H1 (cell line): ENCODE measurements at regions not wholly inside any gene's neighbourhood (a gene's known extent, or its start where the extent isn't known, plus 50 kb on each side); places are given as distances from the start of the nearest gene placed in this dataset.

Source experiments
- CTCF ChIA-PET: fragments of 300-600 bp; sonication (Branson Sonifier 250); formaldehyde crosslinking; loops from one replicate; lab custom pipeline; 2021; ENCODE audit not compliant: partially characterized antibody; lab: Charles Lee
- POLR2A ChIA-PET: fragments of 300-600 bp; sonication (Branson Sonifier 250); formaldehyde crosslinking; loops from one replicate; lab custom pipeline; 2021; ENCODE audit warnings: inconsistent platforms; ENCODE audit not compliant: partially characterized antibody; lab: Charles Lee
- DNase-seq, 2 experiments: peaks; one replicate each; pipeline versions ENCODE4 v3.0.0 to v3.0.0-alpha.2; 2010 to 2022; ENCODE audit warnings: low spot score in 2 of 2, low read depth in 1 of 2, mixed read lengths in 1 of 2
- FAIRE-seq: peaks from 2 replicates; lab custom pipeline; 2011; peaks lifted over from hg19 to GRCh38; lab: Jason Lieb, UNC
- H2AFZ ChIP-seq: 2 replicates; pipeline ENCODE4 v1.8.1; 2012; ENCODE audit warnings: low read length, inconsistent platforms
- H2AK5ac ChIP-seq: 2 replicates; pipeline ENCODE4 v1.6.1; 2013; ENCODE audit warnings: low read depth, low read length
- H2BK120ac ChIP-seq: replicated peaks from 2 replicates; pipeline ENCODE3; 2013; ENCODE audit warnings: low read depth, low read length, inconsistent platforms
- H2BK12ac ChIP-seq: 2 replicates; pipeline ENCODE4 v1.6.1; 2013; ENCODE audit warnings: low read depth, low read length
- H2BK15ac ChIP-seq: 2 replicates; pipeline ENCODE4 v1.6.1; 2013; ENCODE audit warnings: low read length
- H2BK20ac ChIP-seq: 2 replicates; pipeline ENCODE4 v1.6.1; 2013; ENCODE audit warnings: low read length
- H2BK5ac ChIP-seq: 2 replicates; pipeline ENCODE4 v1.6.1; 2013; ENCODE audit warnings: low read depth, low read length
- H3K14ac ChIP-seq: 2 replicates; pipeline ENCODE4 v1.6.1; 2013; ENCODE audit warnings: inconsistent platforms; ENCODE audit not compliant: insufficient read length
- H3K18ac ChIP-seq: 2 replicates; pipeline ENCODE4 v1.6.1; 2013; ENCODE audit warnings: low read length; ENCODE audit errors: extremely low read depth
- H3K23ac ChIP-seq: 2 replicates; pipeline ENCODE4 v1.6.1; 2013; ENCODE audit warnings: inconsistent platforms; ENCODE audit not compliant: insufficient read length
- H3K23me2 ChIP-seq: 2 replicates; pipeline ENCODE4 v1.6.1; 2013; ENCODE audit warnings: low read depth, low read length
- H3K27ac ChIP-seq: 2 replicates; pipeline ENCODE4 v1.6.1; 2011; ENCODE audit warnings: low read depth, low read length, inconsistent platforms
- H3K27me3 ChIP-seq, 4 experiments: replicated peaks in 1 of 4; 1 replicate in 1 of 4; 2 replicates in 3 of 4; pipeline versions ENCODE4 v1.6.1 to v1.8.1; 2011 to 2013; ENCODE audit warnings: low read length in 3 of 4, mild to moderate bottlenecking in 3 of 4, inconsistent platforms in 2 of 4, mixed read lengths in 2 of 4, moderate library complexity in 1 of 4; ENCODE audit not compliant: control insufficient read depth in 3 of 4, insufficient read depth in 3 of 4; ENCODE audit errors: extremely low read depth in 1 of 4
- H3K36me3 ChIP-seq, 4 experiments: 2 replicates each; pipeline versions ENCODE4 v1.6.1 to v1.8.1; 2011 to 2013; ENCODE audit warnings: mild to moderate bottlenecking in 4 of 4, low read length in 3 of 4, moderate library complexity in 2 of 4, control low read depth in 1 of 4, inconsistent platforms in 1 of 4; ENCODE audit not compliant: insufficient read depth in 4 of 4, control insufficient read depth in 2 of 4
- H3K4ac ChIP-seq: replicated peaks from 2 replicates; pipeline ENCODE3; 2013; ENCODE audit warnings: low read length, low read depth, mixed read lengths, inconsistent platforms; ENCODE audit not compliant: insufficient read length
- H3K4me1 ChIP-seq, 4 experiments: replicated peaks in 1 of 4; 1 replicate in 1 of 4; 2 replicates in 3 of 4; pipeline versions ENCODE4 v1.6.1 to v1.8.1; 2011 to 2013; ENCODE audit warnings: low read length in 3 of 4, inconsistent platforms in 2 of 4, mixed read lengths in 1 of 4; ENCODE audit not compliant: insufficient read depth in 4 of 4, control insufficient read depth in 3 of 4
- H3K4me2 ChIP-seq, 2 experiments: 2 replicates each; pipeline versions ENCODE4 v1.6.1 to v1.8.1; 2011 to 2013; ENCODE audit warnings: low read depth in 2 of 2, low read length in 2 of 2, control low read depth in 1 of 2, inconsistent platforms in 1 of 2, mild to moderate bottlenecking in 1 of 2; ENCODE audit not compliant: insufficient read depth in 1 of 2
- H3K4me3 ChIP-seq, 4 experiments: fragments of 200-600, 300-600 bp in 1 of 4; sonication (generic), shearing (Covaris generic), sonication (Bioruptor Twin) in 1 of 4; 2 replicates each; pipeline versions ENCODE4 v1.5.1 to v1.8.1; 2011 to 2016; ENCODE audit warnings: low read length in 4 of 4, low read depth in 3 of 4, control low read depth in 2 of 4, inconsistent platforms in 2 of 4, mild to moderate bottlenecking in 2 of 4, mixed read lengths in 1 of 4, moderate library complexity in 1 of 4; ENCODE audit not compliant: insufficient read depth in 2 of 4; ENCODE audit errors: extremely low read depth in 1 of 4
- H3K56ac ChIP-seq: replicated peaks from 2 replicates; pipeline ENCODE3; 2013; ENCODE audit warnings: low read depth, mild to moderate bottlenecking, mixed read lengths, low read length, inconsistent platforms; ENCODE audit not compliant: insufficient read length
- H3K79me1 ChIP-seq: 2 replicates; pipeline ENCODE4 v1.6.1; 2013; ENCODE audit warnings: low read depth, low read length, control low read depth
- H3K79me2 ChIP-seq, 2 experiments: 2 replicates each; pipeline versions ENCODE4 v1.6.1 to v1.8.1; 2012 to 2013; ENCODE audit warnings: low read length in 2 of 2, mild to moderate bottlenecking in 2 of 2, inconsistent platforms in 1 of 2; ENCODE audit not compliant: insufficient read depth in 2 of 2, control insufficient read depth in 1 of 2
- H3K9ac ChIP-seq, 4 experiments: replicated peaks in 1 of 4; 1 replicate in 1 of 4; 2 replicates in 3 of 4; pipeline versions ENCODE4 v1.6.1 to v1.8.1; 2011 to 2013; ENCODE audit warnings: low read depth in 3 of 4, low read length in 3 of 4, control low read depth in 2 of 4, mild to moderate bottlenecking in 2 of 4, moderate library complexity in 2 of 4, inconsistent platforms in 1 of 4; ENCODE audit errors: extremely low read depth in 1 of 4
- H3K9me3 ChIP-seq, 2 experiments: 2 replicates each; pipeline versions ENCODE4 v1.6.1 to v1.8.1; 2012 to 2013; ENCODE audit warnings: mild to moderate bottlenecking in 2 of 2, moderate library complexity in 2 of 2, control low read depth in 1 of 2, inconsistent platforms in 1 of 2, low read depth in 1 of 2, low read length in 1 of 2, mixed read lengths in 1 of 2; ENCODE audit not compliant: insufficient read depth in 2 of 2
- H4K20me1 ChIP-seq, 2 experiments: replicated peaks in 1 of 2; 2 replicates each; pipeline versions ENCODE3 to v1.8.1; 2011 to 2013; ENCODE audit warnings: inconsistent platforms in 2 of 2, low read length in 2 of 2, mild to moderate bottlenecking in 1 of 2; ENCODE audit not compliant: insufficient read depth in 2 of 2, control insufficient read depth in 1 of 2
- H4K5ac ChIP-seq: 2 replicates; pipeline ENCODE4 v1.6.1; 2013; ENCODE audit warnings: low read length, low read depth, mixed read lengths, inconsistent platforms; ENCODE audit not compliant: insufficient read length
- H4K8ac ChIP-seq: 2 replicates; pipeline ENCODE4 v1.8.0; 2013; ENCODE audit warnings: mild to moderate bottlenecking, moderate library complexity, low read length, inconsistent platforms; ENCODE audit not compliant: insufficient read depth; ENCODE audit errors: extremely low read depth
- H4K91ac ChIP-seq: replicated peaks from 2 replicates; pipeline ENCODE3; 2013; ENCODE audit warnings: low read length, mixed read lengths, inconsistent platforms; ENCODE audit not compliant: insufficient read length
- BRCA1 ChIP-seq: IDR thresholded peaks from 2 replicates; pipeline ENCODE4 v1.6.1; 2012; ENCODE audit warnings: low read depth, low read length, improper control_type of control experiment
- CEBPB ChIP-seq: IDR thresholded peaks from 2 replicates; pipeline ENCODE4 v1.6.1; 2012; ENCODE audit warnings: low read depth, low read length
- WGBS, 2 experiments: shearing (Covaris generic) in 1 of 2; methylation state at CpG; one replicate each; pipeline versions ENCODE4 v1.1.6 to v1.1.7; 2013 to 2015; ENCODE audit warnings: low lambda C conversion rate in 2 of 2, mixed read lengths in 2 of 2, inconsistent platforms in 1 of 2, low coverage in 1 of 2, missing lambda C conversion rate in 1 of 2; ENCODE audit not compliant: insufficient replicate concordance in 2 of 2, insufficient coverage in 1 of 2, insufficient read length in 1 of 2; ENCODE audit errors: extremely low coverage in 1 of 2, missing lambda C conversion rate in 1 of 2; 5-methylcytosine and 5-hydroxymethylcytosine counted together
- TF ChIP-seq, protein P1 (sequence below): IDR thresholded peaks from 2 replicates; pipeline ENCODE4 v1.6.1; 2012; ENCODE audit warnings: low read length, inconsistent platforms

DNA sequence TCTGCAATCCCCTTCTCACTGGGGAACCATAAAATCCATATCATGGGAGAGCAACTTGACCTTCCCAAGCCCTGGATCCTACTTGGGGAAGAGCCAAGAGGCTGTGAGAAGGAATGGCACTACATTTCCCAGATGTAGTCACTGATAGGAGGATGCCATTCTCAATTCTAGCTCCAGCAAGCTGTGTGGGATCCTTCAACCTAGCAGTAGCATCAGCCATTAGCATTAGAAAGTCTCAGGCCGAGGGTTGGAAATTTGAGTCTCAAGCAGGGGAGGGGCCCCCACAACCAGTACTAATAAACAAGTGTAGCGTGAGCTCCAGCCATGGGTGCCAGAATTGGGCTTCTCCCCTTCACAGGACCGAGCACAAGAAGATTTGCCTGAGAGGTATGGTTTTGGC, 84.3 kb upstream of the NELL2 start:
- H3K79me1 ChIP-seq: no peaks in the 10 kb centered on the region
- H3K14ac ChIP-seq: no peak overlapping the region
- peak; percentile 42 for FAIRE-seq
- no peak overlapping the region for H3K23ac ChIP-seq
- peak overlapping the region; percentile 13 for H4K5ac ChIP-seq
- H3K27me3 ChIP-seq: no peaks in the 10 kb centered on the region
- H4K20me1 ChIP-seq: no peaks in the 10 kb centered on the region
- H3K4ac ChIP-seq: no peak overlapping the region
- no peak overlapping the region for H3K27ac ChIP-seq
- no peak overlapping the region for H3K4me3 ChIP-seq
- H3K36me3 ChIP-seq: no peaks in the 10 kb centered on the region
- POLR2A ChIA-PET: interaction anchor here (1.5 kb wide), 1 partner anchor 10 kb away, joined by 3 read pairs; no protein-coding TSS in a partner anchor
- H3K23me2 ChIP-seq: no peaks in the 10 kb centered on the region
- peak overlapping the region; percentile 87 for H2AFZ ChIP-seq
- no peaks in the 10 kb centered on the region for H3K79me2 ChIP-seq
- H2BK5ac ChIP-seq: peak overlapping the region; percentile 75; the same call in 1 of the 2 replicates
- no peak overlapping the region for H4K91ac ChIP-seq
- TF ChIP-seq CEBPB (no peak), BRCA1 (no peak)
- TF ChIP-seq, protein P1, sequence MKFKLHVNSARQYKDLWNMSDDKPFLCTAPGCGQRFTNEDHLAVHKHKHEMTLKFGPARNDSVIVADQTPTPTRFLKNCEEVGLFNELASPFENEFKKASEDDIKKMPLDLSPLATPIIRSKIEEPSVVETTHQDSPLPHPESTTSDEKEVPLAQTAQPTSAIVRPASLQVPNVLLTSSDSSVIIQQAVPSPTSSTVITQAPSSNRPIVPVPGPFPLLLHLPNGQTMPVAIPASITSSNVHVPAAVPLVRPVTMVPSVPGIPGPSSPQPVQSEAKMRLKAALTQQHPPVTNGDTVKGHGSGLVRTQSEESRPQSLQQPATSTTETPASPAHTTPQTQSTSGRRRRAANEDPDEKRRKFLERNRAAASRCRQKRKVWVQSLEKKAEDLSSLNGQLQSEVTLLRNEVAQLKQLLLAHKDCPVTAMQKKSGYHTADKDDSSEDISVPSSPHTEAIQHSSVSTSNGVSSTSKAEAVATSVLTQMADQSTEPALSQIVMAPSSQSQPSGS: no peak
- H3K56ac ChIP-seq: no peak overlapping the region
- DNase-seq: no peak
- H2BK12ac ChIP-seq: peak overlapping the region; percentile 76; the same call in 1 of the 2 replicates
- peaks cover 2 to 8% (median 5%) of the 10 kb centered on the region in 4 experiments; a peak in 6 of 7 replicates for H3K4me1 ChIP-seq
- WGBS, 2 experiments: 84% methylated on average over 3 of the region's 3 CpGs; no CpG with 5 or more reads in 1 of the 2 experiments
- no peaks in the 10 kb centered on the region for H3K9me3 ChIP-seq
- CTCF ChIA-PET: interaction anchor here (0.9 to 5.3 kb wide), 7 partner anchors 11 to 163 kb away, joined by 3 to 41 read pairs (median 4); no protein-coding TSS in a partner anchor
- no peak overlapping the region for H3K18ac ChIP-seq
- H3K4me2 ChIP-seq: peak overlapping the region; percentile 9 to 44; a peak in 1 of 4 replicates
- no peak overlapping the region for H3K9ac ChIP-seq
- H2AK5ac ChIP-seq: no peak overlapping the region
- H4K8ac ChIP-seq: no peak overlapping the region
- no peak overlapping the region; the same call in 1 of the 2 replicates for H2BK15ac ChIP-seq
- no peak overlapping the region for H2BK120ac ChIP-seq
- H2BK20ac ChIP-seq: no peak overlapping the region
